WERI-Rb-1 (cell line): ENCODE measurements at regions not wholly inside any gene's neighbourhood (a gene's known extent, or its start where the extent isn't known, plus 50 kb on each side); places are given as distances from the start of the nearest gene placed in this dataset.

Source experiments
- DNase-seq: peaks from one replicate; pipeline ENCODE4 v3.0.0-alpha.2; 2020
- H3K27ac ChIP-seq: fragments of 250-450 bp; sonication (Bioruptor Pico); 2 replicates; pipeline ENCODE4 v1.5.1; 2020; ENCODE audit warnings: mild to moderate bottlenecking, moderate library complexity
- H3K27me3 ChIP-seq: fragments of 250-450 bp; sonication (Bioruptor Pico); 2 replicates; pipeline ENCODE4 v1.5.1; 2021; ENCODE audit warnings: mild to moderate bottlenecking, low read depth, moderate library complexity; ENCODE audit not compliant: insufficient read depth, severe bottlenecking
- H3K36me3 ChIP-seq: fragments of 250-450 bp; sonication (Bioruptor Pico); 2 replicates; pipeline ENCODE4 v1.5.1; 2020; ENCODE audit warnings: mild to moderate bottlenecking, moderate library complexity
- H3K4me3 ChIP-seq: 2 replicates; pipeline ENCODE4 v1.5.1; 2011; ENCODE audit warnings: low read depth, mild to moderate bottlenecking, control low read depth, low read length
- H3K9me3 ChIP-seq: fragments of 250-450 bp; sonication (Bioruptor Pico); 2 replicates; pipeline ENCODE4 v1.5.1; 2021; ENCODE audit warnings: mild to moderate bottlenecking, moderate library complexity; ENCODE audit not compliant: severe bottlenecking
- CTCF ChIP-seq: IDR thresholded peaks from 2 replicates; pipeline ENCODE4 v1.5.1; 2011; ENCODE audit warnings: low read depth, mild to moderate bottlenecking, control low read depth, inconsistent platforms, low read length

GRCh38 chr6:93123585-93123984 is 295.8 kb downstream of the EPHA7 start:
- no peak for TF ChIP-seq CTCF
- Histone ChIP-seq H3K27me3 (no peaks in the 10 kb centered on the region), H3K4me3 (no peak overlapping the region), H3K36me3 (no peaks in the 10 kb centered on the region), H3K9me3 (no peaks in the 10 kb centered on the region), H3K27ac (no peak overlapping the region)
- DNase-seq: no peak

- Histone ChIP-seq H3K4me3 (no peak overlapping the region), H3K9me3 (no peaks in the 10 kb centered on the region), H3K27ac (no peak overlapping the region), H3K36me3 (no peaks in the 10 kb centered on the region), H3K27me3 (no peaks in the 10 kb centered on the region)
- TF ChIP-seq CTCF: no peak
- no peak for DNase-seq
Observed at GRCh38 chr6:93120154-93120742, 299.1 kb downstream of the EPHA7 start.

- no peak for DNase-seq
- no peak overlapping the region for H3K27ac ChIP-seq
- no peaks in the 10 kb centered on the region for H3K9me3 ChIP-seq
- no peak overlapping the region for H3K4me3 ChIP-seq
- no peaks in the 10 kb centered on the region for H3K27me3 ChIP-seq
- no peaks in the 10 kb centered on the region for H3K36me3 ChIP-seq
- no peak for TF ChIP-seq CTCF
Observed at GRCh38 chr6:93105907-93106306, 313.5 kb downstream of the EPHA7 start.

GRCh38 chr6:93105017-93105416 is 314.3 kb downstream of the EPHA7 start:
- no peak overlapping the region for H3K4me3 ChIP-seq
- no peak for TF ChIP-seq CTCF
- no peak overlapping the region for H3K27ac ChIP-seq
- no peaks in the 10 kb centered on the region for H3K36me3 ChIP-seq
- DNase-seq: no peak
- no peaks in the 10 kb centered on the region for H3K27me3 ChIP-seq
- H3K9me3 ChIP-seq: no peaks in the 10 kb centered on the region

- no peaks in the 10 kb centered on the region for H3K9me3 ChIP-seq
- H3K36me3 ChIP-seq: no peaks in the 10 kb centered on the region
- no peaks in the 10 kb centered on the region for H3K27me3 ChIP-seq
- no peak overlapping the region for H3K4me3 ChIP-seq
- no peak for DNase-seq
- no peak for TF ChIP-seq CTCF
- H3K27ac ChIP-seq: no peak overlapping the region
Observed at GRCh38 chr6:93104195-93104817, 315.1 kb downstream of the EPHA7 start.
